HK-2 (cell line): ENCODE measurements at regions not wholly inside any gene's neighbourhood (a gene's known extent, or its start where the extent isn't known, plus 50 kb on each side); places are given as distances from the start of the nearest gene placed in this dataset.
"Not testable (repeated sequence)": the region's sequence is repeated elsewhere in the genome, so short reads cannot be mapped to it uniquely, and the experiment has no call there.

Experiments used
- DNase-seq: peaks from one replicate; pipeline ENCODE4 v3.0.0-alpha.2; 2018; ENCODE audit not compliant: unreplicated experiment

DNA sequence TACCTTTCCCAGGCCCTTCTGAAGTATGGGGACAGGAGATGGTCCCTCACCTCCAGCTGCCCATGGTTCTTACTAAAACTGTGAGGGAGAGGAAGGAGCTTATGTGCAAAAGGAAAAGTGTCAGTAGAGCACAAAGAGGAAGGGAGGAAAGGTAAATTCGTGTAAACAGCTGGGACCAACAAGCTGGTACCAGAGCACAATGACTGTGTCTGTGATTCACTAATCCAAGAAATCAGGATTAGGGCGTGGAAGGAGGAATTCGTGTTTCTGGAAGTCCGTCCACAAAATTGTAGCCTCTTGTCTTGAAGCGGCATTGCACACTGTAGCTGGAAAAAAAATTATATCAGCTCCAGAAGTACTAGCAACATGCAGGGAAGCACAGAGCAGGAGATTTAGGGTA lies 129.0 kb upstream of the RREB1 start:
- DNase-seq: no peak

DNA sequence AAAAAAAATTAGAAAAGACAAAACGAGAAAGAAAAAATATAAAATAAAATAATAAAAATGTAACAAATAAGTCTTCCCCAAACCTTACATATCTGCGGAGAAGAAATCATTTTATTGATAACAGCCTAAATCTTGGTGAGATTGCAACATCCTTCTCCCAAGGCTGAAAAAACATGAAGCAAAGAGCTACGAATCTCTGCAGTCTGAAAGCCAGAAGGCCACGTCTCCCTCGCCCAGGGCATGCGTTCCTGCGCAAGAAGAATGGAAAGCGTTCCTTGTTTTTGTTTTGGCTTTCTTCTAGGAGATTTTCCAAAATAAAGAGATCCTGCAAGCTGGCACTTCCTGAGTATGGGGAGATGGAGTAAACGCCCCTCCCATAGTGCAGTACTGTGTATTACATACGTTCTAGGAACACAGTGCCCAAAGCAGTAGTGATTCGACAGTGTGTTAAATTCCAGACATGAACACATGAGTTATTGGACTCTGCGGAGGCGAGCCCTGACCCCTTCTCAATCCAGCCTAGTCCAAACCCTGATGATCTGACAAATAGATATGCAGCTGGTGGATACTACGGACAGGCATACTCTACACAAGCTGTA lies 126.7 kb upstream of the RREB1 start:
- DNase-seq: no peak

DNA sequence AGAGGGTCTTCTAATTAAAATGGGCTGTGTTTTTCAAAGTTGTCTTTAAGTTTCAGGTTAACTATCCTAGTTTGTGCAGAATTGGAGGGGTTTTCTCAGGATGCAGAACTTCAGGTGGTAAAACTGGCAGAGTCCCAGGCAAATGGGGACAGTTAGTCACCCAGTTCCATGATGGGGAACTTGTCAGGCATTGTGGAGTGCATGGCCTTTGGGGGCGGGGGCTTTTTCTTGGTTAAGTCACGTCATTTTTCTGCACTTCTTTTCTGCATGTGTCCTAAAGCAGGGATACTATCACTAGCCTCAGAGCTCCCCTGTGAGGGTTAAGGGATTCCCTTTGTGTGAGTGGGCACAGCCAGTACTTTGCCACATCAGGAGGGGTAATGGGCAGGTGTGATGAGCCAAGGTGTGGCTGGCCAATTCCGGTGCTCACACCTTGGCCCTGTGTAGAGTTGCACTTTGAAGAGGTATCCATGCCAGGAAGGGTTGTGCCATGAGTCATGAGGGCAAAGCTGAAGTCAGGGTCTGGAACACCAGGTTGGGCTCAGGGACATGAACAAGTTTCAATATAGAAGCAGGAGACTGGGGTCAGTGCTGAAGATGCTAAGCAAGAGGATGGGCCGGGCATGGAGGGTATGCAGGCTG lies 126.0 kb upstream of the RREB1 start:
- DNase-seq: no peak

DNA sequence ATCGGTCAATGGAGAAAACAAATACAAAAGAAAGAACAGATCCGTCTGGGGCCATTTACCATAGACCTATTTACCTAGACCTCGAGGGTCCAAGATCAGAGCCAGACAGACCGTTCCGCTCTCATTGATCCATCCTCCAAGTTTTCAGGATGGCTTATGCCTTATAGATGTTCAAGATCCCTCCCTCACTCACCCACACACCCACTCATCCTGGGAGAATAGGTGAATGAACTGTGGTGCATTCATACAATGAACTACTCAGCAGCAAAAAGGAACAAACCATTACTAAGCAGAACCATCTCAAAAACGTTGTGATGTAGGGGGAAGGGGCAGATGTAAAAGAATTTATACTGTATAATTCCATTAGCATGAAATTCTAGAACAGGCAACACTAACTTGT lies 125.1 kb upstream of the RREB1 start:
- no peak for DNase-seq

DNA sequence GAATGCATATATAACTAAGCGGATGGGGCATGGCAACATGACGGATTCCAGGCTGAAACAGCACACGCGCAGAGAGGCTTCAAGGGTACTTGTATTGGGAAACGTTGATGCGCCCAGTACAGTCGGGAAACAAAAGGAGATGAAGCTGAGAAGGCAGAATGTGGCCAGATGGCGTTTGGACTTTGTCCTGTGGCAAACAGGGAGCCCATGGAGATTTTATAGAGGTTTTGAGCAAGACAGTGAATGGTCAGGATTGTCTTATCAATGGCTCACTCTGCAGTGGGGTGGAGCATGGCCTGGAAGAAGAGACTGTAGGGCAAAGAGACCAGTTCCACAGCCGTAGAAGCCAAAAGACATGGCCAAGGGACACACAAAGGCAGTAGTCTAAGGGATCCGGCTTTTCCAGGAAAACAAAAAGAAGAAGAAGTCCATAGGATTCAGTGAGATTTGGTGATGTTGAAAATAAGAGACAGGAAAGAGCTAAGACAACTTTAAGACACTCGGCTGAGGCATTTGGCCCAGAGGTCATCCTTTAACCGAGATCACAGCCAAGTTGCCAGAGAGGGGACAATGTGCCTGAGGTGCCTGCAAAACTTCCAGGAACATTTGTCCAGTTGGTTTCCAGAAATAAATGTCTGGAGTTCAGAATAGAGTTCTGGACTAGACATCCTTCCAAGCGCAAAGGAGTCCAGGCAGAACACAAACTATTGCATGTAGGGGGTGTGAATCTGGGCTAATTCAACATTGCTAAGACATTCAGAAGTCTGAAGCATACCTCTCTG lies 123.0 kb upstream of the RREB1 start:
- DNase-seq: no peak

DNA sequence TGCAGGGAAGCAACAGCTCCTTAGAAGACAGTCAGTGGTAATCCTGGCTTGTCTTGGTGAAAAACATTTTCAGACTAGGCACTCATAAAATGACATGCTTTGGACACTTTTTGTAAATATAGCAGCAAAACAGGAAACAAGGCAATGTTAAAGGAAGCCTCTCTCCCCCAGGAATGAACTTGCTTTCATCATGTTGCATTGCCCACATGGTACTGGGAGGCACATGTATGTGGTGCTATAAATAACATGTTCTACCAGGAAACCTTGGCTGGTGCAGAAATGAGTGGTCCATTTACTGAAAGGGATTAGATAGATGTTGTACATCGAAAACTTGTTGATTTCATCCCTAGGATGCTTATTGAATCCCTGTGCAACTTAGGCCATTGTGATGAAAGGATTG lies 121.4 kb upstream of the RREB1 start:
- no peak for DNase-seq

DNA sequence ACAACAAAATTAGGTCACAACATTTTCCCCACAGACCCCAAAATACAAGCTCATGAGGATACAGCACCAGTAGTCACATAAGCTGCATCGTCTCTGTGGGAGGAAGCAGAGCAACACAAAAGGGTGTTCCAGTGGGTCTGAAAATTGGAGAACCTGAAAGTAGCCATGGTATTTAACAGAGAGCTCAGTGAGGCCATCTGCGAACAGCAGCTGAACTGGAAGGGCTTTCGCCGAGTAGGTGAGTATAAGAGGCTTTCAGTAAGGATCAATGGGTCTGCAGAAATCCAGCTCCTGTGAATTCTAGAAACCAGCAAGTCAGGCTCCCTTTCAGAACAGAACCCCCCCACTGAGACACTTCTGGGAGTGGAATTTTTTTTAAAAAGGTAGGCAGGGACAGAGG lies 120.0 kb upstream of the RREB1 start:
- DNase-seq: no peak

DNA sequence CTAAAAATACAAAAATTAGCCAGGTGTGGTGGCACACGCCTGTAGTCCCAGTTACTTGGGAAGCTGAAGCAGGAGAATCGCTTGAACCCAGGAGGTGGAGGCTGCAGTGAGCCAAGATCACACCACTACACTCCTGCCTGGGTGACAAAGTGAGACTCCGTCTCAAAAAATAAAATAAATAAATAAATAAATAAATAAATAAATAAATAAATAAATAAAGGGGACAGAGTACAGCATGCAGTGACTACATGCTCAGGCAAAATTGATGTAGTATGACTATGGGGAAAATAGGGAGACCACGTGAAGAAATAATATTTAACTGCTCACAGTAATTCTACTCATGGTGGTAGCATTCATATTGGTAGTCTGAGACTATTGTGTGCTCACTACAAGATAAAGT lies 117.7 kb upstream of the RREB1 start:
- DNase-seq: not testable (repeated sequence)

DNA sequence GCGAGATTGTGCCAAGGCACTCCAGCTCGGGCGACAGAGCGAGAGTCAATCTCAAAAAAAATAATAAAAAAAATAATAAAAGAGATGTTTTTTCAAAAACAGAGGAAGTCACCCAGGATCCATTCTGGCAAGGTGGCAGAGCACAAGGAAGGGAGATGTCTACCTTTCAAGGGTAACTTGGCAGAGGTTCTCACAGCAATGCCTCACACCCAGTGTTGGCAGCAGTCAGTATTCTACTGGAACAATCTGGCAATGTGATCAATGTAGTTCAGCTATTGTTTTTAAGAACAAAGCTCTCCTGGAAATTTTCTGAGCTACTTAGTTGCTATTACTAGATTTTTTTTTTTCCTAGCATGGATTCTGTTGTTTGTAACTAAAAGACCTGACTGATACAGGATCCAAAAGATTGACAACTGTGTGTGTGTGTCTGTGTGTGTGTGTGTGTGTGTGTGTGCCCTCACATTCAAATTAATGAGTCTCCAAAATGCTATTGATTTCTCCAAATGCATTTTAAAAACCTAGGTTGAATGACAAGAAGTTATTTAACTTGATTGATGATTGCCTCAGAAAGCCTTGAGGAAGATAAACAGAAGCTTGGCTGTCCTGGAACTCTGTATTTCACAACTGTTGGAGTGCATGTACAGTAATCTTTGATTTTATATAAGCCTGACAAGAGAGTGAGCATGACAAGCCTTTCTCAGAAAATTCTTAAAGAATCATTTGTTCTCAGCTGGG lies 114.1 kb upstream of the RREB1 start:
- no peak for DNase-seq

DNA sequence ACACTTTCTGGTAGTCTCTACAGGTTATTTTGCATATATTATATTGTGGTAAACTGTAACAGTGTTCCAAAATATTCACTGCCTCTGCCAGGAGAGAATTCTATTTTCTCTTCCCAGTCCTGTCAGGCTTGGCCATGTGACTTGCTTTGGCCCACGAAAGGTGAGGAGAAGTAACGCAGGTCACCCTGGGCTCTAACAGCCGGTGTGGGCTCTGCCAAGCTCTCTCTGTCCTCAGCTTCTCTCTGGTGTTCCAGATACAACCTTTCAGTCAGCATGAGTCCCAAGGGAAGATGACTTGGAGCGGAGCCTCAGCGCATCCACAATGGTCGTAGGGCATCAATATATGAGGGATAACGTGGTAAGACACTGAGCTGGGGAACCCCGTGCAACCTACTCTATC lies 113.0 kb upstream of the RREB1 start:
- no peak for DNase-seq

DNA sequence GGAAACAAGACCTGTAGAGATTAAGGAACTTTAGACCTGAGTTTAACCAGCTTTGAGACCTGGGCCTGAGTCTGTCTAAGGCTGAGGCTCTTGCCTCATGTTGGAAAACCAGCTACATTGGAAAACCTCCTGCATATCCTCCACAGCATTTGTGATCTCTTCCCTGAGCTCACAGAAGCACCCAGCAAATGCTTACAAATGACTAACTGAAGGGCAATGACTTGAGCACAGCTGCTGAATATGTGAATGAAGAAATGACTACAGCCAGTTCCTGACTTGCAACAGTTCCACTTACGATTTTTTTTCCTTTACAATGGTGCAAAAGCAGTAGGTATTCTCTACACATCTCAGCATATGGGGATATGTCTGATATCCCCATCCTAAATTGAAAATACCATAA lies 112.4 kb upstream of the RREB1 start:
- DNase-seq: no peak

DNA sequence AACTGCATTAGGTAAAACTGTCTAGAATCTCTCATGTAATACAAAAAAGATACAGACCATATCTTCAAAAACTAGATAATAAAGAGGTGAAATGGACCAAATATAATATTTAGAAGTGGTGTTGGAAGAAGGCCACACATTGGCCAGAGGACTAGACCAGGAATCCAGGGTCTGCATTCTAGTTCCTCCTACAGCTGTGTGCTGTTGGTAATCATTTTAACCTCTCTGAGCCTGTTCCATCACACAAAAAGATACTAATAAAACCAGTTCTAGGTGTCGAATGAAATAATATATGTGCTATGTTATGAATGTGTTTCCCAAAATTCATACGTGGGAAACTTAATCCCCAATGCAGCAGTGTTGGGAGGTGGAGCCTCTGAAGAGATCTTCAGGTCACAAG lies 111.6 kb upstream of the RREB1 start:
- no peak for DNase-seq

DNA sequence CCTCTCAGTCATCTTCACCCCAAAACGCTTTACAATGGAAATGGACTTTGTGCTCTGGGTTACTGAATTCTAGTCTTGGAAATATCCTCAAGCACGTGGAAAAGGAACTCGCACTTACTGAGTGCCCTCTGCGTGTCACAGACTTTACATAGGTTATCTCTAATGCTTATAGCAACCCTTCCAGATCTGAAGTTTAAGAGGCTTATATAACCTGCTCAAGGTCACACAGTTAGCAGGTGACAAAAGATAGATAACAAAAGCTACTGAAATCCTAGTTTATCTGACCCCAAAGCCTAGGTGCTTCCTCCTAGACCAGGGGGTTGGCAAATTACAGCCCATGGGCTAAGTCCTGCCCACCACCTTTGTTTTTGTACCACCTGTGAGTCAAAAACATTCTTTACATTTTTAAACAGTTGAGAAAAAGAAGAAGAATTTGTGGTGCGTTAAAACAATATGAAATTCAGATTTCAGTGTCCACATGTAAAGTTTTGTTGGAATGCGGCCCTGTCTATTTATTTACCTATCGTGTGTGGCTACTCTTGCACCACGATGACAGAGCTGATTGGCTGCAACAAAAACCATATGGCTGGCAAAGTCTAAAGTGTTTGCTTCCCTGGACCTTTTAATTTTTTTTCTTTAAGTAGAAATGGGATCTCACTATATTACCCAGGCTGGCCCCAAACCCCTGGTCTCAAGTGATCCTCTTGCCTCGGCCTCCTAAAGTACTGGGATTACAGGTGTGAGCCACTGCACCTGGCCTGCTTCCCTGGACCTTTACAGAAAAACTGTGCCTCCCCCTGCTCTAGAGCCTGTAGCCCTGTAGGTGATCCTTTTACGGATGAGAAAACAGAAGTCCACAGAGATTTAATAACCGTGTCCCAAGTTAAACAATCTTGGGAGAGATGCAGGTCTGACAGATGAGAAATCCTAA lies 110.2 kb upstream of the RREB1 start:
- no peak for DNase-seq

DNA sequence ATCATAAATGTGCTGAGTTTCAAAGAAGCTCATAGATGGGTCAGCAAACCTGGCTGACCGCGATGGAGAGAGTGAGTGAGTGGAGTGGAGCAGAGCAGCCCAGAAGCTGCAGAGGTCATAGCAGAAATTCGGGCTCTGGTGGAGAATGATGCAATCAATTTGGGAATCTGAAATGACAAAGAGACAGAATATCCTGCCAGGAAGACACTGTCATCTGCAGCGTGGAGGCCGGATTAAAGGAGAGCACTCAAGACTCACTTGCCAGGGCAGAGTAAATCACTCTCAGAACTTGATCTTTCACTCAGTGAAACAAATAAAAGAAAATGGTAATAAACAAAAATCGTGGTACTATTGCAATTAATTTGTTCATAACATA lies 109.6 kb upstream of the RREB1 start:
- DNase-seq: no peak

DNA sequence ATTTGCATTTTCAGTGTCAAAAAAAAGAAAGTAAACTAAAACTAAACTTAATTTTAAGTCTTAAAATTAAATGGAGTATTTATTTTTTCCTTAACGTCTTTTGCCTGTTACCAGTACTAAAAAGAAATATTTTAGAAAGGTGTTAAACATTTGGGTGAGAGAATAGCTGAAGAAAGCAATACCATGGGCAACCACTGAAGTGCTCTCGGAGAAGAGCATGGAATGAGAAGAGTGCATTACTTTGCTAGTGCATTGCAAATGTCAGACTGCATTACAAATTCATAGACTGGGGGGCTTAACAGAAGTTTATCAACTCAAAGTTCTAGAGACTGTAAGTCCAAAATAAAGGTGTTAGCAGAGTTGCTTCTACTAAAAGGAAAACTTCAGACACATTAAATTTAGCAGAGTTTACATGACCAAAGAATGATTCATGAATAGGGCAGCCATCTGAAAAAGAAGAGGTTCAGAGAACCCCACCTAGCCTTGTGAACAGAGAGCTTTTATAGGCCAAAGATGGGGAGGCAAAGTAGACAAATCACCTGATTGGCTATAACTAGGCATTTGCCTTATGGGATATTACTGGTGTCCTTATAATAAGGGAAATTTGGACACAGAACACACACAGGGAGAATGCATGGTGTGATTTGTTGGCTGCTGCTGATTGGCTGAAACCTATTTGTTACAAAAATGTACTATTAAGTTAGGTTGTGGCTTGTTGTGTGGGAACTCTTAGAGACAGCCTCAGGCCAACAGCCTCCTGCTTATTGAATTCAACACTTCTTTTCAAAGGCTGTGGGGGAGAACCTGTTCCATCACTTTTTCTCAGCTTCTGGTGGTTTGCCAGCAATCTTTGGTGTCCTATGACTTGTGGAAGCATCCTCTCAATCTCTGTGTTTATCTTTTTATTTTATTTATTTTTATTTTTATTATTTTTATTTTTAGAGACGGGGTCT lies 106.7 kb upstream of the RREB1 start:
- DNase-seq: no peak

DNA sequence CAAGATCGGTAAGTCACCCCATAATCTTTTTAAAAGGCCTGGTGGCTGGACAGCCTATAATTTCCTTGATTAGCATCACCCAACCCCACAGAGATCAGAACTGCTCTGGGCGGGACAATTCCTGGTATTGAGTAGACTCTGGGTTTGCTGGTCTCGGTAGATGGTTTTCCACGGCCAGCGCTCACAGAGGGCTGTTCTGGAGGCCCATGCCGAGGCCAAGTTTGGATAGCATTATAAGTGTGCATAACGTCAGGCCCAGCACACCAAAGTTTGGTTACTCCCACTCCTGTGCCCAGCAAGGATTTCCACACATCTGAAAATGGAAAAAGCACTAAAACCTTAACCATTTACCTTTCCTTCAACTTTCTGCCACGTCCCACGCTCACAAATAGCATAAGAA lies 104.7 kb upstream of the RREB1 start:
- no peak for DNase-seq

DNA sequence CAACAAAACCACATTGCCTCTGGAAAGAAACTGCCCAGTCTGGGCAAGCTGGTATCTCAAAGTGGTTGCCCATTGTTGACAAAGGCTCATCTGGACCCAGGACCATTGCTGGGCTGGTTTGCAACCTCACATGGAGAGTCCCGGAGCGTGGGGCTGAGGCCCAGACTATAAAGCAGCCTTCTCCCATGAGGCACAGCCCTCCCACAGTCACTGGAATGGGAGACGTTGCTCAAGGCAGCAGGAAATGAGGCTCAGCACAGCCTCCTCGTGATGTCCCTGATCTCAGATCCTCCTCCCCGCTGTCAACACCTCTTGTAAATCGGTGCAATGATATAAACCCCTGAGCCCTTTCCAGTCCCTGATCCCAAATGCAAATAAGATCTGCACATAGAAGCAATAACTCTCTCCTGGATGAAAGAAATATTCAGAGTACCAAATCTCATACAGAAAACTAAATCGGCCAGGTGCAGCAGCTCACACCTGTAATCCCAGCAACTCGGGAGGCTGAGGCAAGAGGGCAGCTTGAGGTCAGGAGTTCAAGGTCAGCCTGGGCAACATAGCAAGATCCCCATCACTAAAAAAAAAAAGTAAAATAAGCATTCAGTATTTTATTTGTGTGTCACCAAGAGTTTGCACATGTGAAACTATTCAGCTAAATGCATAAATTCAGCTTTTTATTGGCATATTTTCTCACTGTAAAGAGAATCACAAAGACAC lies 103.0 kb upstream of the RREB1 start:
- no peak for DNase-seq

DNA sequence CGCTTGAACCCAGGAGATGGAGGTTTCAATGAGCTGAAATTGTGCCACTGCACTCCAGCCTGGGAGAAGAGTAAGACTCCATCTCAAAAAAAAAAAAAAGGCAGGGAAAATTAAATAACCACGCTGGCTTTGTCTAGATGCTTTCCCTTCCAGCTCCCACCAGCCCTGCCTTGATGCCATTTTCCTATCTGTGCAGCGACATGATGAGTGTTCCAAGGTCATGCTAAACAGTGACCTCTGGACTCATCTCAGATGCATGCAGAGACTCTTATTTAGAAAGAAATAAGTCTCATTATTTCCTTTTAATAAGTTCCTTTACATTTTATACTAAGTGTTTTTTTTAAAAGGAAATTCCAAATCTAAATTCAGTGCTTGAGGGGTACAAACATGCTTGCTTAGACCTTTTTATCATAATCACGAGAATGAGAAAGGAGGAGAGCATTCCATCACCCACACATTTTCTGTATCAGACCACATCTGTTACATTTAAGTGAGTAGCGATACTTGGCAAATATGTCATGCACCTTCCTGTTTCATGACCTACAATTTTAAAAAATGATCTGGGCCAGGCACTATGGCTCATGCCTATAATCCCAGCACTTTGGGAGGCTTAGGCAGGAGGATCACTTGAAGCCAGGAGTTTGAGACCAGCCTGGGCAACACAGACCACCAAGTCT lies 101.1 kb upstream of the RREB1 start:
- no peak for DNase-seq

DNA sequence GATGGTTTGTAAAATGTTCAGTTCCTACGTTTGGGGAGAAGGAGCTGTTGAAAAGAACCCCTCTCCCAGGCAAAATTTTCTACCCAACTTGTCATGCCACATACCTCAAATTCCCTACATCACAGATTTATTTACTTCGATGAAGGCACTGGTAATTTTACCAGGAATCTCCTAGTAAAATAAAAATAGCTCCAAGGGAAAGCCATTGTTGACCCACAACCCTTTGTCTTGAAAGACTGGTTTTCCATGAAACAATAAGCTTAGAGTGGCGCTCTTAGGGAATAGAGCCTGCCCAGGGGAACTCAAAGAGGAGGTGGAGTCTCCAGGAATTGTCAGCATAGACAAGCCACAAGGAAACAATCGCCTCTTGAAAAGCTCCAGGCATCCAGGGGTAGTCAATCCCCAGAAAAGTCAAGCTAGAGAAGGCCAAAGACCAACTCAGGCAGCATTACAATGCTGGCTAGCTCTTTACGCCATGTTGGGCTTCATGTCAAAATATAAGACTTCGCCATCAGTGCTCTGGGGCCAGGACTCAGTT lies 99.2 kb upstream of the RREB1 start:
- DNase-seq: no peak
